Effector memory CD8-positive, alpha-beta T cell (primary cell): ENCODE measurements at regions not wholly inside any gene's neighbourhood (a gene's known extent, or its start where the extent isn't known, plus 50 kb on each side); places are given as distances from the start of the nearest gene placed in this dataset.

Experiments
- ATAC-seq: fragments of 150-1000 bp; cut with Tn5 transposase; replicated peaks from 2 replicates; pipeline ENCODE4 v1.10.0; 2021; ENCODE audit warnings: mild to moderate bottlenecking, moderate library complexity
- DNase-seq, 3 experiments: peaks; one replicate each; pipeline ENCODE4 v3.0.0; 2021
- H3K27ac Mint-ChIP-seq, 2 donors: one replicate each; pipeline ENCODE4 v1.8.0; 2022; ENCODE audit warnings: mild to moderate bottlenecking in 2 of 2, mixed read lengths in 2 of 2, moderate library complexity in 2 of 2
- H3K27me3 Mint-ChIP-seq, 2 donors: one replicate each; pipeline ENCODE4 v1.8.0; 2022; ENCODE audit warnings: mixed read lengths in 2 of 2
- H3K36me3 Mint-ChIP-seq: one replicate; pipeline ENCODE4 v1.8.0; 2022; ENCODE audit warnings: mild to moderate bottlenecking, moderate library complexity, mixed read lengths; ENCODE audit not compliant: insufficient read depth
- H3K4me1 Mint-ChIP-seq, 2 donors: one replicate each; pipeline ENCODE4 v1.8.0; 2022; ENCODE audit warnings: low read depth in 2 of 2, mixed read lengths in 2 of 2
- H3K4me3 Mint-ChIP-seq, 2 donors: one replicate each; pipeline ENCODE4 v1.8.0; 2022; ENCODE audit warnings: mild to moderate bottlenecking in 2 of 2, mixed read lengths in 2 of 2, moderate library complexity in 2 of 2
- H3K9me3 Mint-ChIP-seq, 2 donors: one replicate each; pipeline ENCODE4 v1.8.0; 2022; ENCODE audit warnings: mixed read lengths in 2 of 2

DNA sequence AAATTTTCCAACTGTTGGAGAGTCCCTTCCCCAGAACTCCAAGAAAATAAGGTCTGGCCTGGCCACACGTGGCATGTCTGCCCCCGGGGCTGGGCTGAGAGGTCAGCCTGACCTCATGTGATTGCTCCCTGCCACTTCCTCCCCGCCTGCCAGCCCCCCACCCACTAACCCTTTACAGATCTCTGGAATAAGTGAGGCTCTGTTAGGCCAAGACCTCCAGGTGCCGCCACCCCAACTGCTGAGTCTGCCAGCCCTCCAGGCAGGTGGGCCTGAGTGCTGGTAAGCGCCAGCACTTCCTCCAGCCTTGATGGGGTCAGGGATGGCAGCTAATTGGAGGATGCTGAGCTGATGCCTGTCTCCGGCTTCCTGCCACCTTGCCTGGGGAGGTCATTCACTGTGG lies 658.4 kb downstream of the MED13L start:
- Mint-ChIP-seq H3K4me1 (no peaks in the 10 kb centered on the region), H3K27me3 (no peaks in the 10 kb centered on the region), H3K27ac (no peak overlapping the region), H3K36me3 (peaks cover 3% of the 10 kb centered on the region), H3K4me3 (no peak overlapping the region), H3K9me3 (peaks cover 8 to 34% of the 10 kb centered on the region in 2 donors)
- DNase-seq (no peak), ATAC-seq (no peak)

- H3K9me3 Mint-ChIP-seq = peaks cover 8 to 34% of the 10 kb centered on the region in 2 donors
- ATAC-seq = no peak
- H3K36me3 Mint-ChIP-seq = peaks cover 3% of the 10 kb centered on the region
- no peak overlapping the region for H3K27ac Mint-ChIP-seq
- no peak for DNase-seq
- H3K4me1 Mint-ChIP-seq = no peaks in the 10 kb centered on the region
- H3K4me3 Mint-ChIP-seq = no peak overlapping the region
- H3K27me3 Mint-ChIP-seq = no peaks in the 10 kb centered on the region
These were observed 659.4 kb downstream of the MED13L start for GRCh38 chr12:115618105-115618504.

DNA sequence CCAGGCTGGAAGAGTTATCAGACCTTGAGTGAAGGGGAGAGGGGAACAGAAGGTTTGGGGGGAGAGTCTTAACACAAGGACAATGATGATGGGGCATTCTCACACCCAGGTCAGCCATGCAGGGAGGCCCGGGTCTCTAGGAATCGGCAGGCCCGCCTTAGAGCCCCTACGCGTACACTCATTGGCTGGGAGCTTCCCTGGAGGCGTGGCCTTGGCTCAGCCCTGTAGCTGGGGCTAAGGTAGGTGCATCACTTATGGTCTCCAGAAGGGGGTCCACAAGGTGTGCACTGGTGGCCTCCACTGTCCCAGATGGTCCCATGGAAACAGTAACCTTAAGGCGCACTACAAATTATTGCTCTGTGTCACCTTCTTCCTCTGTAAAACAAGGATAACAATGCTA lies 660.1 kb downstream of the MED13L start:
- H3K36me3 Mint-ChIP-seq = peaks cover 3% of the 10 kb centered on the region
- ATAC-seq = no peak
- H3K9me3 Mint-ChIP-seq = peaks cover 8 to 34% of the 10 kb centered on the region in 2 donors
- no peaks in the 10 kb centered on the region for H3K4me1 Mint-ChIP-seq
- H3K27me3 Mint-ChIP-seq = no peaks in the 10 kb centered on the region
- no peak overlapping the region for H3K27ac Mint-ChIP-seq
- DNase-seq = no peak
- no peak overlapping the region for H3K4me3 Mint-ChIP-seq

DNA sequence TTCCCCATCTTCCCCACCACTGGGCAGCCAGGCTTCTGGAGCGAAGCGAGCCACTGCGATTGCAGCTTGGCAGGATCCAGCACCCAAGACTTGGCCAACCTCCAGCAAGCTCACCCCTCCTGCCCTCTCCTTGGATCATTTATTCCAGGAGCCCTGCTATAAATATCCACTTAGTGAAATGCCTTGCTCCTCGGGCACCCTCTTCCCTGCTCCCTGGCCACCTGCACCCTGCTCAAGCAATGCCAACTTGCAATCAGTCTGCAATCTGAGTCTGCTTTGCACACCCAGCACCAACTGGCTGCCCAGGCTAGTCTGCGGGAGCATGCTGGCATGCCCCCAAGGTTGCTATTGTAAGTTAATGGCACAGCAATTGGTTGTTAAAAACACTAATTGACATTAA lies 666.0 kb downstream of the MED13L start:
- no peak overlapping the region for H3K4me3 Mint-ChIP-seq
- ATAC-seq (no peak), DNase-seq (no peak)
- no peaks in the 10 kb centered on the region for H3K27me3 Mint-ChIP-seq
- H3K4me1 Mint-ChIP-seq = no peaks in the 10 kb centered on the region
- H3K36me3 Mint-ChIP-seq = peaks cover 3% of the 10 kb centered on the region
- H3K9me3 Mint-ChIP-seq = peaks cover 2 to 12% of the 10 kb centered on the region in 2 donors
- H3K27ac Mint-ChIP-seq = no peak overlapping the region

DNA sequence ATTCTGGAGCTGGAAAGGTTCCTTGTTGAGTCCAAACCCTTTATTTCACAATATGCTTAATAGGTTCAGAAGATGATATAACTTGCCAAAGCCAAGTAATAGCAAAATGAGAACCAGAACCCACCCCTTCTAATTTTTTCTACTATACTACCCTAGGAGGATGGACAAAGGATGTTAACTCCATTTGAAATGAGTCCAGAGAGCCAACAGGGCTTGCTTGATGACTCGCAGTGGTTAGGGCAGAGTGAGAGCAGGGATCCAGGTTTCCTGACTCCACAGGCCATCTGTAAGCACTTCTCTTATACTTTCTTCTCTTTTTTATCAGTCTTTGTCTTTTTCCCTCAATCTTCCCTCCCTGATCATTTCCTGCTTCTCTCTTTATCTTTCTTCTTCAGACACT lies 668.1 kb downstream of the MED13L start:
- Mint-ChIP-seq H3K4me3 (no peak overlapping the region), H3K36me3 (no peaks in the 10 kb centered on the region)

GRCh38 chr12:115606040-115606439 lies 671.5 kb downstream of the MED13L start:
- Mint-ChIP-seq H3K4me1 (no peaks in the 10 kb centered on the region), H3K27me3 (no peaks in the 10 kb centered on the region), H3K27ac (no peak overlapping the region), H3K9me3 (peaks cover 3 to 14% of the 10 kb centered on the region in 2 donors), H3K4me3 (no peak overlapping the region), H3K36me3 (no peaks in the 10 kb centered on the region)
- ATAC-seq = no peak
- no peak for DNase-seq

More for the DNA sequence above, 668.1 kb downstream of the MED13L start:
- ATAC-seq (no peak), DNase-seq (no peak)
- H3K27ac Mint-ChIP-seq = no peak overlapping the region
- no peaks in the 10 kb centered on the region for H3K27me3 Mint-ChIP-seq
- H3K4me1 Mint-ChIP-seq = no peaks in the 10 kb centered on the region
- H3K9me3 Mint-ChIP-seq = peaks cover 3 to 14% of the 10 kb centered on the region in 2 donors

DNA sequence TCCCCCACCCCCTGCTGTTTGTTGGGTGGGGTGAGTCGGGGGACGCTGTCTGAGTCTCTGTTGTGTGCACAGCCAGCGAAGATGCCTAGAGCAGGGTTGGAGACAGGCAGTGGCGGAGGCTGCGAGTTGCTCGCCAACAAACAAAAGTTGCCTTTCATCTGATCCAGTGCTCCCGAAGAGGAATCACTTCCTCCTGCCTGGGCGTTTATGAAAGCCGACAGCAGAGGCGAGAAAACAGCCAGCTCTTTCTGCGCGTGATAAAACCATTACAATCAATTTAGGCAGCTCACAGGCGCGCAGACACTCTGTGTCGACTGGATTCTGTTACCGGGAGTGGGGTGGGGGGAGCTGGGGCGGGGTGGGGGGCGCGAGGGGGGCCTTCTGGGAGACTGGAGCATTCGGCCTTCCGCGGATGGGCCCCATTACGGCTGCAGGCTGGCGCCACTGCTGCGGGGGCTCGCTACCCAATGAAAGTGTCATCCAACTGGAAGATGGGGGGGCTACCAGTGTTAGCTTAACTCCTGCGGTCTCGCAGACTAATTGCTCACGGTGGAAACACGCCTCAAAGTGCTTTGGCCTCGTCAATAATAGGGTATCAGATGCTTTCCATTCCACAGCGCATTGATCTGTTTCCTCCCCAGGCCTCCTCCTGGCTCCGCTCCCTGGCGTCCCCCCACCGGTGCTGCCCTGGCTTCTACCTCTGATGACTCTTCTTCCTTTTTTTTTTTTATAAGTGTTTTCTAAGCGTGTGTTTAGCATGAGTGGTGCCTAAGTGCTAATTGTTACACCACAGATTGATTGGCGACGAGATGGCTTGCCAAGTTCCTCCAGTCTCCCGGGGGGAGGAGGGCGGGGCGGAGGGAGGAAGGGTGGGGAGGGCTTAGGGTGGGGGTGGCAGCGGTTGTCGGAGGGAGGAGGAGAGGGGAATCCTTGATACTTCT lies 678.4 kb downstream of the MED13L start:
- H3K27ac Mint-ChIP-seq = no peak overlapping the region
- H3K9me3 Mint-ChIP-seq = peaks cover 10 to 15% of the 10 kb centered on the region in 2 donors
- no peak overlapping the region for H3K4me3 Mint-ChIP-seq
- no peak for ATAC-seq
- H3K4me1 Mint-ChIP-seq = no peaks in the 10 kb centered on the region
- H3K27me3 Mint-ChIP-seq = no peaks in the 10 kb centered on the region
- no peaks in the 10 kb centered on the region for H3K36me3 Mint-ChIP-seq
- DNase-seq = no peak

DNA sequence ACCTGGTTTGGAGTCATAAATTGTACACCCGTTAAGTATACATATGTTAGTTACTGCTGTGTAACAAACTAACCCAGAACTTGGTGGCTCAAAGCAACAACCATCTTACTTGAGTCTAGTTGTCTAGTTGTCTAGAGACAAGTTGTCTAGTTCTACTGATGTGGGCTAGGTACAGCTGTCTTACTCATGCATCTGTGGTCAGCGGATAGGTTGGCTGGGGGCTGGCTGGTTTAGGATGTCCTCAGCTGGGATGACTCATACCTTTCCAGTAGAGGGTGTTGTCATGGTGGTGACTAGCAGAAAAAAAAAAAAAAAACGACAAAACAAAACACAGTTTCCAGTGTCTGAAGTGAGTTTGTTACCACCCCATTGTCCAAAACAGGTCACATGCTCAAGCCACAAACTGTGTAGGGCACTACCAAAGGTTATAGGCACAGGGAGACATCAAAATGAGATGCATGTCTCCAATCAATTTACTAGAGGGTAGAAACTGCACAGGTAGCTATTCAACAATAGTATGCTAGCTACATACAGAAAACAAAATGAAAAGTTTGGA lies 680.3 kb downstream of the MED13L start:
- Mint-ChIP-seq H3K27ac (no peak overlapping the region), H3K4me3 (no peak overlapping the region), H3K27me3 (no peaks in the 10 kb centered on the region), H3K9me3 (peaks cover 10 to 15% of the 10 kb centered on the region in 2 donors), H3K4me1 (no peaks in the 10 kb centered on the region), H3K36me3 (no peaks in the 10 kb centered on the region)
- DNase-seq = no peak
- ATAC-seq = no peak

GRCh38 chr12:115588131-115588530 lies 689.4 kb downstream of the MED13L start:
- H3K4me3 Mint-ChIP-seq = no peak overlapping the region
- H3K27me3 Mint-ChIP-seq = no peaks in the 10 kb centered on the region
- H3K27ac Mint-ChIP-seq = no peak overlapping the region
- ATAC-seq (no peak), DNase-seq (no peak)
- H3K36me3 Mint-ChIP-seq = no peaks in the 10 kb centered on the region
- H3K9me3 Mint-ChIP-seq = peaks cover 0 to 33% of the 10 kb centered on the region in 2 donors
- H3K4me1 Mint-ChIP-seq = no peaks in the 10 kb centered on the region

DNA sequence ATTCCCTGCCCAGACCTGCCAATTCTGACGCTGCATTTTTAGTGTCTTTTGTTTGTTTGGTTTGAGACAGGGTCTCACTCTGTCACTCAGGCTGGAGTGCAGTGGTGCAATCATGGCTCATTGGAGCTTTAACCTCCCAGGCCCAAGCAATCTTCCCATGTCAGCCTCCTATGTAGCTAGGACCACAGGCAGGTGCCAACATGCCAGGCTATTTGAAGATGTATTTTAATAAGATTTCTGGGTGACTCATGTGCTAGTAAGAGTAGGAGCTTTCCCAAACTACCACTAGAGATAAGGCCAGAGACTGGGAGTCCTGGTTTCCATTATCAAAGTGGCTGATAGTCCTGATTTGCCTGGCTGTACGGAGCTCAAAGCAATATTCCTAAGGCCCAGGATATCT lies 693.3 kb downstream of the MED13L start:
- DNase-seq (no peak), ATAC-seq (no peak)
- Mint-ChIP-seq H3K27me3 (no peaks in the 10 kb centered on the region), H3K36me3 (no peaks in the 10 kb centered on the region), H3K4me3 (no peak overlapping the region), H3K4me1 (no peaks in the 10 kb centered on the region), H3K27ac (no peak overlapping the region), H3K9me3 (peaks cover 0 to 19% of the 10 kb centered on the region in 2 donors)

GRCh38 chr12:115583591-115583990 lies 693.9 kb downstream of the MED13L start:
- Mint-ChIP-seq H3K4me3 (no peak overlapping the region), H3K9me3 (peaks cover 2 to 19% of the 10 kb centered on the region in 2 donors), H3K27me3 (no peaks in the 10 kb centered on the region), H3K27ac (no peak overlapping the region), H3K4me1 (no peaks in the 10 kb centered on the region), H3K36me3 (no peaks in the 10 kb centered on the region)
- ATAC-seq (no peak), DNase-seq (no peak)

GRCh38 chr12:115577401-115577800 lies 700.1 kb downstream of the MED13L start:
- Mint-ChIP-seq H3K4me1 (no peaks in the 10 kb centered on the region), H3K27ac (no peak overlapping the region), H3K9me3 (peaks cover 7 to 14% of the 10 kb centered on the region in 2 donors), H3K4me3 (no peak overlapping the region), H3K36me3 (no peaks in the 10 kb centered on the region), H3K27me3 (no peaks in the 10 kb centered on the region)
- DNase-seq = no peak
- no peak for ATAC-seq

- no peak for ATAC-seq
- H3K27me3 Mint-ChIP-seq = no peaks in the 10 kb centered on the region
- H3K9me3 Mint-ChIP-seq = peaks cover 15 to 18% of the 10 kb centered on the region in 2 donors
- no peaks in the 10 kb centered on the region for H3K36me3 Mint-ChIP-seq
- H3K27ac Mint-ChIP-seq = no peak overlapping the region
- no peak overlapping the region for H3K4me3 Mint-ChIP-seq
- DNase-seq = no peak
- H3K4me1 Mint-ChIP-seq = no peaks in the 10 kb centered on the region
These were observed 702.7 kb downstream of the MED13L start for GRCh38 chr12:115574826-115575225.

DNA sequence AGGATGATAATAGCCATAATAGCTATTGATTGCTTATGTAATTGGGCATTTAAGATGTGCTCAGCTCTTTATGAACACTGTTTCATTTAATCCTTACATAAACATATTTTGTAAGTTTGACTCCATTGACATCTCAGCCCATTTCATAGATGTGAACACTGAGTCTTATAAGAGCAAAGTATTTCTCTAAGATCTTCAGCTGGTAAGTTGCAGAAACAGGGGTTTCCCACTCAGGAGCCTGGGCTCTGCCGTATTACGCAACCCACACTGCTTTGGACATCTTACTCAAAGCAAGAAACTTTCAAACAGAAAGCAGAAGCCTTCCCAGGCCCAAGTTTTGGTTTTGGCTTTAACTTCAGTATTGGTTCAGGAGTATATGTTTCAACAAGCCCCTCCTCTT lies 705.1 kb downstream of the MED13L start:
- ATAC-seq (no peak), DNase-seq (no peak)
- Mint-ChIP-seq H3K36me3 (no peaks in the 10 kb centered on the region), H3K4me3 (no peak overlapping the region), H3K27me3 (no peaks in the 10 kb centered on the region), H3K27ac (no peak overlapping the region), H3K4me1 (no peaks in the 10 kb centered on the region), H3K9me3 (peaks cover 11 to 15% of the 10 kb centered on the region in 2 donors)
